Gastroesophageal sphincter (tissue), 3 donors: ENCODE measurements at regions not wholly inside any gene's neighbourhood (a gene's known extent, or its start where the extent isn't known, plus 50 kb on each side); places are given as distances from the start of the nearest gene placed in this dataset.

ENCODE experiments used
- EP300 ChIP-seq: sonication (generic); formaldehyde crosslinking; IDR thresholded peaks from one replicate; pipeline ENCODE4 v1.6.1; 2017; ENCODE audit warnings: antibody characterized with exemption, mild to moderate bottlenecking
- POLR2A ChIP-seq, 2 donors: fragments of 450-650 bp; IDR thresholded peaks; one replicate each; pipeline ENCODE4 v1.6.1; 2017; ENCODE audit warnings: antibody characterized with exemption in 2 of 2, mild to moderate bottlenecking in 2 of 2, moderate library complexity in 1 of 2
- POLR2AphosphoS5 ChIP-seq: sonication (generic); formaldehyde crosslinking; IDR thresholded peaks from one replicate; pipeline ENCODE4 v1.6.1; 2017; ENCODE audit warnings: antibody characterized with exemption
- TF ChIP-seq, protein P1 (sequence below), 4 experiments: fragments of 200-600 bp in 2 of 4; fragments of 450-650 bp in 2 of 4; sonication (generic) in 1 of 4; IDR thresholded peaks; one replicate each; pipeline ENCODE4 v1.5.1; 2017 to 2019; ENCODE audit warnings: antibody characterized with exemption in 4 of 4, mild to moderate bottlenecking in 2 of 4, moderate library complexity in 2 of 4

DNA sequence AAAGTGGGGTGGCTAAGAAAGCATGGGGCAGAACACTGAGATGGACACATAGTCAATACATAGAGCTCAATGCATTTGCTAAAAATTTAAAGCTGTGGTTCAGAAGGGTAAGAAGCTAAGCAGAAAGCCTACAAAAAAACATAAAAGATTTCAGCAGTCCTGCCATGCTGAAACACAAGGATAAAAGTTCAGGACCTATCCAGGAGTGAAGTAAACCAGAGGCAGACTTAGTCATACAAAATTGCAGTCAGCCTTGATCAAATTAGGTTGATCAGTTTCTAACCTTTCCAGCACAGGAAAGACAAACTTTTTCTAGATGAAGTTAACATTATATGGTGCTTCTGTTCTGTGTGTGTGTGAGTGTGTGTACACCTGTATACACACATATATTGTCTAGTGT is 120.8 kb upstream of the RBMS1 start:
- TF ChIP-seq, protein P1, sequence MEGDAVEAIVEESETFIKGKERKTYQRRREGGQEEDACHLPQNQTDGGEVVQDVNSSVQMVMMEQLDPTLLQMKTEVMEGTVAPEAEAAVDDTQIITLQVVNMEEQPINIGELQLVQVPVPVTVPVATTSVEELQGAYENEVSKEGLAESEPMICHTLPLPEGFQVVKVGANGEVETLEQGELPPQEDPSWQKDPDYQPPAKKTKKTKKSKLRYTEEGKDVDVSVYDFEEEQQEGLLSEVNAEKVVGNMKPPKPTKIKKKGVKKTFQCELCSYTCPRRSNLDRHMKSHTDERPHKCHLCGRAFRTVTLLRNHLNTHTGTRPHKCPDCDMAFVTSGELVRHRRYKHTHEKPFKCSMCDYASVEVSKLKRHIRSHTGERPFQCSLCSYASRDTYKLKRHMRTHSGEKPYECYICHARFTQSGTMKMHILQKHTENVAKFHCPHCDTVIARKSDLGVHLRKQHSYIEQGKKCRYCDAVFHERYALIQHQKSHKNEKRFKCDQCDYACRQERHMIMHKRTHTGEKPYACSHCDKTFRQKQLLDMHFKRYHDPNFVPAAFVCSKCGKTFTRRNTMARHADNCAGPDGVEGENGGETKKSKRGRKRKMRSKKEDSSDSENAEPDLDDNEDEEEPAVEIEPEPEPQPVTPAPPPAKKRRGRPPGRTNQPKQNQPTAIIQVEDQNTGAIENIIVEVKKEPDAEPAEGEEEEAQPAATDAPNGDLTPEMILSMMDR (IDR thresholded peaks at IDR 0.05): no peak
- no peak for TF ChIP-seq POLR2AphosphoS5
- TF ChIP-seq POLR2A (IDR thresholded peaks at IDR 0.05): no peak
- TF ChIP-seq EP300: no peak
